ENCODE measurements at regions not wholly inside any gene's neighbourhood (a gene's known extent, or its start where the extent isn't known, plus 50 kb on each side); places are given as distances from the start of the nearest gene placed in this dataset.
"Not testable (repeated sequence)": the region's sequence is repeated elsewhere in the genome, so short reads cannot be mapped to it uniquely, and the experiment has no call there.

- DNase-seq (ENCODE audit: low read depth): no peak
These were observed 120.4 kb downstream of the CCDC34 start for GRCh38 chr11:27242591-27242990.

GRCh38 chr11:27241311-27242122 lies 121.5 kb downstream of the CCDC34 start:
- no peak for DNase-seq (ENCODE audit: low read depth)

- DNase-seq (ENCODE audit: low read depth): no peak
These were observed 123.6 kb downstream of the CCDC34 start for GRCh38 chr11:27239305-27239942.

- no peak for DNase-seq (ENCODE audit: low read depth)
These were observed 124.2 kb downstream of the CCDC34 start for GRCh38 chr11:27238811-27239210.

GRCh38 chr11:27237643-27238042 lies 125.4 kb downstream of the CCDC34 start:
- DNase-seq (ENCODE audit: low read depth): no peak

- DNase-seq (ENCODE audit: low read depth): no peak
These were observed 128.1 kb downstream of the CCDC34 start for GRCh38 chr11:27234961-27235360.

GRCh38 chr11:27234043-27234668 lies 128.9 kb downstream of the CCDC34 start:
- no peak for DNase-seq (ENCODE audit: low read depth)

- no peak for DNase-seq (ENCODE audit: low read depth)
These were observed 129.4 kb downstream of the CCDC34 start for GRCh38 chr11:27233654-27234042.

- DNase-seq (ENCODE audit: low read depth): no peak
These were observed 131.5 kb downstream of the CCDC34 start for GRCh38 chr11:27231530-27231929.

- no peak for DNase-seq (ENCODE audit: low read depth)
These were observed 132.8 kb downstream of the CCDC34 start for GRCh38 chr11:27230192-27230572.

- no peak for DNase-seq (ENCODE audit: low read depth)
These were observed 133.4 kb downstream of the CCDC34 start for GRCh38 chr11:27229511-27230191.

- no peak for DNase-seq (ENCODE audit: low read depth)
These were observed 134.1 kb downstream of the CCDC34 start for GRCh38 chr11:27228906-27229290.

GRCh38 chr11:27228232-27228905 lies 134.6 kb downstream of the CCDC34 start:
- no peak for DNase-seq (ENCODE audit: low read depth)

GRCh38 chr11:27227736-27228135 lies 135.3 kb downstream of the CCDC34 start:
- DNase-seq (ENCODE audit: low read depth): no peak

GRCh38 chr11:27219487-27220039 lies 143.5 kb downstream of the CCDC34 start:
- DNase-seq (ENCODE audit: low read depth): not testable (repeated sequence)

- DNase-seq (ENCODE audit: low read depth): no peak
These were observed 144.5 kb downstream of the CCDC34 start for GRCh38 chr11:27218421-27219038.

- no peak for DNase-seq (ENCODE audit: low read depth)
These were observed 145.0 kb downstream of the CCDC34 start for GRCh38 chr11:27217948-27218420.

GRCh38 chr11:27217496-27217895 lies 145.5 kb downstream of the CCDC34 start:
- DNase-seq (ENCODE audit: low read depth): no peak

- no peak for DNase-seq (ENCODE audit: low read depth)
These were observed 146.5 kb downstream of the CCDC34 start for GRCh38 chr11:27216270-27217149.

Data from activated T-cell treated with anti-CD3 and anti-CD28 coated beads for 1 hour (primary cell).